Loucy (cell line): ENCODE measurements at regions not wholly inside any gene's neighbourhood (a gene's known extent, or its start where the extent isn't known, plus 50 kb on each side); places are given as distances from the start of the nearest gene placed in this dataset.

Experiments
- H2AFZ ChIP-seq: fragments of 200-600 bp; sonication (generic); 2 replicates; pipeline ENCODE4 v1.6.0; 2016; ENCODE audit warnings: antibody characterized with exemption, mild to moderate bottlenecking, low read length, moderate library complexity
- H3F3A ChIP-seq: fragments of 200-600 bp; 2 replicates; pipeline ENCODE4 v1.6.0; 2016; ENCODE audit warnings: antibody characterized with exemption, low read depth, mild to moderate bottlenecking
- H3K27me3 ChIP-seq: fragments of 200-600 bp; sonication (generic); 2 replicates; pipeline ENCODE4 v1.6.1; 2014; ENCODE audit warnings: low read length, mild to moderate bottlenecking; ENCODE audit not compliant: insufficient read depth, poor library complexity, severe bottlenecking
- H3K36me3 ChIP-seq: fragments of 200-600 bp; sonication (generic); 2 replicates; pipeline ENCODE4 v1.6.1; 2016; ENCODE audit warnings: low read length; ENCODE audit not compliant: insufficient read depth
- H3K4me1 ChIP-seq: fragments of 200-600 bp; sonication (generic); 2 replicates; pipeline ENCODE4 v1.5.1; 2014; ENCODE audit warnings: low read length, mild to moderate bottlenecking; ENCODE audit not compliant: insufficient read depth, poor library complexity, severe bottlenecking
- H3K4me2 ChIP-seq: fragments of 200-600 bp; sonication (generic); 2 replicates; pipeline ENCODE4 v1.6.0; 2014; ENCODE audit warnings: antibody characterized with exemption, low read length, low read depth, mild to moderate bottlenecking; ENCODE audit not compliant: poor library complexity, severe bottlenecking
- H3K4me3 ChIP-seq: fragments of 200-600 bp; sonication (generic); 2 replicates; pipeline ENCODE4 v1.5.1; 2014; ENCODE audit warnings: low read length, mild to moderate bottlenecking, mixed read lengths; ENCODE audit not compliant: poor library complexity, severe bottlenecking
- H3K79me2 ChIP-seq: fragments of 200-600 bp; sonication (generic); 2 replicates; pipeline ENCODE4 v1.6.1; 2014; ENCODE audit warnings: low read length; ENCODE audit not compliant: insufficient read depth
- H3K9ac ChIP-seq: fragments of 200-600 bp; sonication (generic); 2 replicates; pipeline ENCODE4 v1.6.0; 2014; ENCODE audit warnings: mild to moderate bottlenecking, low read depth, low read length, moderate library complexity; ENCODE audit not compliant: poor library complexity, severe bottlenecking
- H3K9me2 ChIP-seq: fragments of 200-600 bp; sonication (generic); replicated peaks from 2 replicates; pipeline ENCODE4 v1.6.1; 2016; ENCODE audit warnings: low read depth, low read length, mixed read lengths
- H3K9me3 ChIP-seq: fragments of 200-600 bp; sonication (generic); 2 replicates; pipeline ENCODE4 v1.6.1; 2014; ENCODE audit warnings: mild to moderate bottlenecking, antibody characterized with exemption, low read length, low read depth; ENCODE audit not compliant: insufficient read depth
- H4K20me1 ChIP-seq: fragments of 200-600 bp; sonication (generic); 2 replicates; pipeline ENCODE4 v1.6.0; 2014; ENCODE audit warnings: antibody characterized with exemption, low read length, mild to moderate bottlenecking; ENCODE audit not compliant: insufficient read depth, poor library complexity, severe bottlenecking
- CTCF ChIP-seq: fragments of 200-600 bp; sonication (generic); conservative IDR thresholded peaks from 2 replicates; pipeline ENCODE4 v1.5.1; 2014; ENCODE audit warnings: mild to moderate bottlenecking, antibody characterized with exemption, low read length
- EZH2phosphoT487 ChIP-seq: fragments of 200-600 bp; IDR thresholded peaks from 2 replicates; pipeline ENCODE4 v1.6.1; 2018; ENCODE audit warnings: antibody characterized with exemption, mild to moderate bottlenecking, moderate library complexity, borderline replicate concordance

- Histone ChIP-seq H3K9me3 (no peaks in the 10 kb centered on the region), H2AFZ (no peak overlapping the region), H3F3A (no peaks in the 10 kb centered on the region), H3K4me3 (no peak overlapping the region), H3K4me1 (peaks cover 6% of the 10 kb centered on the region), H3K36me3 (no peaks in the 10 kb centered on the region), H3K9ac (no peak overlapping the region), H3K79me2 (no peaks in the 10 kb centered on the region), H4K20me1 (no peaks in the 10 kb centered on the region), H3K9me2 (no peaks in the 10 kb centered on the region), H3K4me2 (no peak overlapping the region), H3K27me3 (no peaks in the 10 kb centered on the region)
- no peak for TF ChIP-seq CTCF
- no peak for TF ChIP-seq EZH2phosphoT487
Observed at GRCh38 chr14:55942826-55943225, 175.4 kb upstream of the PELI2 start.

- no peak overlapping the region for H3K9ac ChIP-seq
- H4K20me1 ChIP-seq = no peaks in the 10 kb centered on the region
- H3K9me2 ChIP-seq = no peaks in the 10 kb centered on the region
- no peaks in the 10 kb centered on the region for H3K36me3 ChIP-seq
- no peak overlapping the region for H3K4me3 ChIP-seq
- H2AFZ ChIP-seq = no peak overlapping the region
- TF ChIP-seq CTCF = no peak
- TF ChIP-seq EZH2phosphoT487 = no peak
- no peaks in the 10 kb centered on the region for H3K27me3 ChIP-seq
- no peaks in the 10 kb centered on the region for H3F3A ChIP-seq
- H3K9me3 ChIP-seq = no peaks in the 10 kb centered on the region
- H3K4me1 ChIP-seq = peaks cover 6% of the 10 kb centered on the region
- no peaks in the 10 kb centered on the region for H3K79me2 ChIP-seq
- H3K4me2 ChIP-seq = no peak overlapping the region
Observed at GRCh38 chr14:55944757-55945156, 173.5 kb upstream of the PELI2 start.

GRCh38 chr14:55946231-55946630, 172.0 kb upstream of the PELI2 start:
- Histone ChIP-seq H3F3A (no peaks in the 10 kb centered on the region), H3K9me2 (no peaks in the 10 kb centered on the region), H3K9me3 (no peaks in the 10 kb centered on the region), H3K79me2 (no peaks in the 10 kb centered on the region), H3K4me1 (peaks cover 6% of the 10 kb centered on the region), H3K9ac (no peak overlapping the region), H3K4me2 (no peak overlapping the region), H2AFZ (no peak overlapping the region), H3K4me3 (no peak overlapping the region), H3K36me3 (no peaks in the 10 kb centered on the region), H4K20me1 (no peaks in the 10 kb centered on the region), H3K27me3 (no peaks in the 10 kb centered on the region)
- TF ChIP-seq CTCF = no peak
- TF ChIP-seq EZH2phosphoT487 = no peak
